ENCODE measurements at regions not wholly inside any gene's neighbourhood (a gene's known extent, or its start where the extent isn't known, plus 50 kb on each side); places are given as distances from the start of the nearest gene placed in this dataset.

GRCh38 chr2:12957251-12957650 lies 240.5 kb downstream of the TRIB2 start:
- DNase-seq (ENCODE audit: low read depth in 1 of 2, low spot score in 1 of 2) = no peak
- TF ChIP-seq SPI1 (IDR thresholded peaks at IDR 0.05; ENCODE audit: borderline replicate concordance, low read depth) (no peak), REST (IDR thresholded peaks at IDR 0.05; ENCODE audit: insufficient replicate concordance, low read depth) (no peak), GABPA (IDR thresholded peaks at IDR 0.05; ENCODE audit: low read depth) (no peak), POLR2AphosphoS5 (IDR thresholded peaks at IDR 0.05; ENCODE audit: low read depth) (no peak)
- TF ChIP-seq, protein P1, sequence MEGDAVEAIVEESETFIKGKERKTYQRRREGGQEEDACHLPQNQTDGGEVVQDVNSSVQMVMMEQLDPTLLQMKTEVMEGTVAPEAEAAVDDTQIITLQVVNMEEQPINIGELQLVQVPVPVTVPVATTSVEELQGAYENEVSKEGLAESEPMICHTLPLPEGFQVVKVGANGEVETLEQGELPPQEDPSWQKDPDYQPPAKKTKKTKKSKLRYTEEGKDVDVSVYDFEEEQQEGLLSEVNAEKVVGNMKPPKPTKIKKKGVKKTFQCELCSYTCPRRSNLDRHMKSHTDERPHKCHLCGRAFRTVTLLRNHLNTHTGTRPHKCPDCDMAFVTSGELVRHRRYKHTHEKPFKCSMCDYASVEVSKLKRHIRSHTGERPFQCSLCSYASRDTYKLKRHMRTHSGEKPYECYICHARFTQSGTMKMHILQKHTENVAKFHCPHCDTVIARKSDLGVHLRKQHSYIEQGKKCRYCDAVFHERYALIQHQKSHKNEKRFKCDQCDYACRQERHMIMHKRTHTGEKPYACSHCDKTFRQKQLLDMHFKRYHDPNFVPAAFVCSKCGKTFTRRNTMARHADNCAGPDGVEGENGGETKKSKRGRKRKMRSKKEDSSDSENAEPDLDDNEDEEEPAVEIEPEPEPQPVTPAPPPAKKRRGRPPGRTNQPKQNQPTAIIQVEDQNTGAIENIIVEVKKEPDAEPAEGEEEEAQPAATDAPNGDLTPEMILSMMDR (IDR thresholded peaks at IDR 0.05; ENCODE audit: insufficient read depth, low read length) = no peak

DNA sequence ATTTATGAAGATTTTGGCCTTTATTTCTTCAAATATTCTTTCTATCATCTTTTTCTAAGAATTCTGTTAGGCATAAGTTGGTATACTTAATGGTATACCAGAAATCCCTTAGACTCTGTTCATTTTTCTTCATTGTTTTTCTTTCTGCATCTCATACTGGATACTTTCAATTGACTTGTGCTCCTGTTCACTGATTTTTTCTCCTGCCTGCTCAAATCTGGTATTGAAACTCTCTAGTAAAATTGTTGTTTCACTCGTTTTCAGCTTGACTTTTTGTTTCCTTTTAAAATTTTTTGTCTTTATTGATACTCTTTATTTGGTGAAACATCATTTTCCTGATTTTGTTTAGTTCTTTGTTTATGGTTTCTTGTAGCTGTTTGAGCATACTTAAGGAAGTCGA lies 243.2 kb downstream of the TRIB2 start:
- H3K4me3 ChIP-seq (replicated peaks; ENCODE audit: insufficient read depth, low read length) = no peak overlapping the region
- H3K27me3 ChIP-seq (ENCODE audit: insufficient read depth, poor library complexity, severe bottlenecking) = no peaks in the 10 kb centered on the region
- TF ChIP-seq SPI1 (IDR thresholded peaks at IDR 0.05; ENCODE audit: borderline replicate concordance, low read depth) (no peak), POLR2AphosphoS5 (IDR thresholded peaks at IDR 0.05; ENCODE audit: low read depth) (no peak), GABPA (IDR thresholded peaks at IDR 0.05; ENCODE audit: low read depth) (no peak), REST (IDR thresholded peaks at IDR 0.05; ENCODE audit: insufficient replicate concordance, low read depth) (no peak)
- TF ChIP-seq, protein P1 (IDR thresholded peaks at IDR 0.05; ENCODE audit: insufficient read depth, low read length) = no peak
- DNase-seq (ENCODE audit: low read depth in 1 of 2, low spot score in 1 of 2) = no peak
- H3K27ac ChIP-seq (replicated peaks) = no peak overlapping the region

More at GRCh38 chr2:12957251-12957650, 240.5 kb downstream of the TRIB2 start:
- Histone ChIP-seq H3K4me3 (replicated peaks; ENCODE audit: insufficient read depth, low read length) (no peak overlapping the region), H3K27me3 (ENCODE audit: insufficient read depth, poor library complexity, severe bottlenecking) (no peaks in the 10 kb centered on the region), H3K27ac (replicated peaks) (no peak overlapping the region)

DNA sequence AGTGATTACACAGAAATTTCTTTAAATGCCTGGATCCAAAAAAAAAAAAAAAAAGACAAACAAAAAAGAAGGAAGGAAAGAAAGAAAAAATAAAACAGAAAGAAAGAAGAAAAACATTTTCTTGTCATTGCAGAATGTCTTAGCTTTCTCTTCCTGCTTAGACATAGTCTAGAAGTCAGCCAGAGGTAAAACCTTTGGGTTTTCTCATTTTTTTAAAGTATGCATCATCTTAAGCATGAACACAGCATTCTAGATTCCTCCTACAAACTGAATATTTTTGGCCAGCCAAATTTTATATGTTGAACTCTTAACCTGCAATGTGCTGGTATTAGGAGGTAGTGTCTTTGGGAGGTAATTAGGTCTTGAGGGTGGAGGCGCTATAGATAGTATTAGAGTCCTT lies 243.9 kb downstream of the TRIB2 start:
- no peak for TF ChIP-seq SPI1 (IDR thresholded peaks at IDR 0.05; ENCODE audit: borderline replicate concordance, low read depth)
- TF ChIP-seq, protein P1 (IDR thresholded peaks at IDR 0.05; ENCODE audit: insufficient read depth, low read length) = no peak
- TF ChIP-seq REST (IDR thresholded peaks at IDR 0.05; ENCODE audit: insufficient replicate concordance, low read depth) = no peak
- TF ChIP-seq GABPA (IDR thresholded peaks at IDR 0.05; ENCODE audit: low read depth) = no peak
- no peak for TF ChIP-seq POLR2AphosphoS5 (IDR thresholded peaks at IDR 0.05; ENCODE audit: low read depth)
- DNase-seq (ENCODE audit: low read depth in 1 of 2, low spot score in 1 of 2) = no peak
- H3K27ac ChIP-seq (replicated peaks) = no peak overlapping the region
- H3K4me3 ChIP-seq (replicated peaks; ENCODE audit: insufficient read depth, low read length) = no peak overlapping the region
- H3K27me3 ChIP-seq (ENCODE audit: insufficient read depth, poor library complexity, severe bottlenecking) = no peaks in the 10 kb centered on the region
